A549 (cell line): ENCODE measurements at regions not wholly inside any gene's neighbourhood (a gene's known extent, or its start where the extent isn't known, plus 50 kb on each side); places are given as distances from the start of the nearest gene placed in this dataset.

ENCODE experiments used
- ATAC-seq, 2 experiments: fragments of 200-7000 bp in 1 of 2; fragments of >200 bp in 1 of 2; cut with Nextera tagmentation in 1 of 2; cut with Tn5 transposase in 1 of 2; 3 replicates each; pipeline versions ENCODE4 v1.8.0 to v1.9.1; 2018 to 2020; ENCODE audit warnings: mild to moderate bottlenecking in 1 of 2, moderate library complexity in 1 of 2
- CTCF ChIA-PET: fragments of 300-600 bp; sonication (Branson Sonifier 250); formaldehyde crosslinking; extraction: SDS; loops from one replicate; lab custom pipeline; 2021; ENCODE audit warnings: antibody characterized with exemption, inconsistent platforms; lab: Yijun Ruan, JAX
- POLR2A ChIA-PET: fragments of 350-600 bp; formaldehyde crosslinking; extraction: SDS; loops from one replicate; lab custom pipeline; 2021; ENCODE audit warnings: antibody characterized with exemption, inconsistent platforms; lab: Yijun Ruan, JAX
- DNase-seq, 2 experiments: peaks; one replicate each; pipeline versions ENCODE4 v3.0.0 to v3.0.0-alpha.2; 2011 to 2016; ENCODE audit warnings: low read depth in 1 of 2, low spot score in 1 of 2
- FAIRE-seq: peaks from 2 replicates; lab custom pipeline; 2011; peaks lifted over from hg19 to GRCh38; lab: Jason Lieb, UNC
- H3K27ac ChIP-seq, 2 experiments: fragments of >200 bp; sonication (Bioruptor Twin); formaldehyde crosslinking; 3 replicates each; pipeline ENCODE4 v1.5.1; 2016 to 2017
- H3K4me1 ChIP-seq: fragments of >200 bp; sonication (Bioruptor Twin); formaldehyde crosslinking; 3 replicates; pipeline ENCODE4 v1.6.1; 2016
- H3K4me2 ChIP-seq: fragments of >200 bp; sonication (Bioruptor Twin); formaldehyde crosslinking; 3 replicates; pipeline ENCODE4 v1.6.1; 2016
- H3K4me3 ChIP-seq: fragments of >200 bp; sonication (Bioruptor Twin); formaldehyde crosslinking; 3 replicates; pipeline ENCODE4 v1.5.1; 2016
- H3K9me3 ChIP-seq: fragments of >200 bp; sonication (Bioruptor Twin); formaldehyde crosslinking; 3 replicates; pipeline ENCODE4 v1.6.1; 2016
- BHLHE40 ChIP-seq: IDR thresholded peaks from 2 replicates; pipeline ENCODE4 v1.6.1; 2012; ENCODE audit warnings: low read depth, low read length, inconsistent platforms
- CBX2 ChIP-seq: fragments of 200-600 bp; sonication (generic); IDR thresholded peaks from 2 replicates; pipeline ENCODE4 v1.6.1; 2016; ENCODE audit warnings: low read depth, mild to moderate bottlenecking, borderline replicate concordance
- CHD4 ChIP-seq: fragments of 200-600 bp; sonication (generic); IDR thresholded peaks from 2 replicates; pipeline ENCODE4 v1.6.1; 2016; ENCODE audit warnings: antibody characterized with exemption, mild to moderate bottlenecking, borderline replicate concordance
- CTCF ChIP-seq: fragments of >200 bp; sonication (Bioruptor Twin); formaldehyde crosslinking; IDR thresholded peaks from 3 replicates; pipeline ENCODE4 v1.5.1; 2016
- E2F6 ChIP-seq: IDR thresholded peaks from 2 replicates; pipeline ENCODE4 v1.6.1; 2012; ENCODE audit warnings: low read depth, borderline replicate concordance
- EHMT2 ChIP-seq: fragments of 200-600 bp; sonication (generic); IDR thresholded peaks from 2 replicates; pipeline ENCODE4 v1.6.1; 2016; ENCODE audit warnings: antibody characterized with exemption, low read depth, mild to moderate bottlenecking, moderate library complexity
- FOSL2 ChIP-seq, 2 experiments: fragments of 450-650 bp in 1 of 2; fragments of >200 bp in 1 of 2; sonication (Bioruptor Twin) in 1 of 2; formaldehyde crosslinking; IDR thresholded peaks; 2 replicates each; pipeline versions ENCODE4 v1.5.0 to v1.6.1; 2016 to 2020; ENCODE audit warnings: mild to moderate bottlenecking in 1 of 2, moderate library complexity in 1 of 2
- GATA3 ChIP-seq: IDR thresholded peaks from 2 replicates; pipeline ENCODE4 v1.6.1; 2012; ENCODE audit warnings: borderline replicate concordance
- HDAC2 ChIP-seq: fragments of 200-600 bp; sonication (generic); IDR thresholded peaks from 2 replicates; pipeline ENCODE4 v1.6.1; 2016
- HEYL ChIP-seq: fragments of 250-450 bp; sonication (Bioruptor Pico); IDR thresholded peaks from 2 replicates; pipeline ENCODE4 v1.8.0; 2021; ENCODE audit warnings: mild to moderate bottlenecking, moderate library complexity
- PBX3 ChIP-seq: IDR thresholded peaks from 2 replicates; pipeline ENCODE4 v1.6.1; 2012
- POLR2AphosphoS2 ChIP-seq: conservative IDR thresholded peaks from 2 replicates; pipeline ENCODE4 v1.6.1; 2012; ENCODE audit warnings: low read length, improper control_type of control experiment, inconsistent platforms
- RAD21 ChIP-seq, 2 experiments: fragments of >200 bp in 1 of 2; sonication (Bioruptor Twin) in 1 of 2; formaldehyde crosslinking in 1 of 2; IDR thresholded peaks in 1 of 2; conservative IDR thresholded peaks in 1 of 2; 2 replicates in 1 of 2; 3 replicates in 1 of 2; pipeline ENCODE4 v1.6.1; 2012 to 2018; ENCODE audit warnings: inconsistent platforms in 1 of 2
- RARB ChIP-seq: fragments of 250-450 bp; sonication (Bioruptor Pico); IDR thresholded peaks from 2 replicates; pipeline ENCODE4 v1.8.0; 2021; ENCODE audit warnings: mild to moderate bottlenecking, moderate library complexity
- RCOR1 ChIP-seq: fragments of 150-350 bp; IDR thresholded peaks from 2 replicates; pipeline ENCODE4 v1.6.1; 2014; ENCODE audit warnings: antibody characterized with exemption, low read length, low read depth
- RFX5 ChIP-seq: fragments of 450-650 bp; IDR thresholded peaks from 2 replicates; pipeline ENCODE4 v1.7.1; 2014; ENCODE audit warnings: antibody characterized with exemption, mild to moderate bottlenecking, moderate library complexity
- SMC3 ChIP-seq: fragments of >200 bp; sonication (Bioruptor Twin); formaldehyde crosslinking; IDR thresholded peaks from 3 replicates; pipeline ENCODE4 v1.6.1; 2018; ENCODE audit warnings: inconsistent platforms
- TFCP2L1 ChIP-seq: fragments of 250-450 bp; sonication (Bioruptor Pico); IDR thresholded peaks from 2 replicates; pipeline ENCODE4 v1.5.0; 2021; ENCODE audit warnings: mild to moderate bottlenecking
- ZC3H11A ChIP-seq: fragments of 450-650 bp; IDR thresholded peaks from 2 replicates; pipeline ENCODE4 v1.6.1; 2014; ENCODE audit warnings: antibody characterized with exemption, mild to moderate bottlenecking
- WGBS: methylation state at CpG from one replicate; pipeline ENCODE4 v1.1.6; 2017; ENCODE audit errors: missing lambda C conversion rate; 5-methylcytosine and 5-hydroxymethylcytosine counted together

- Histone ChIP-seq H3K4me3 (no peak overlapping the region), H3K27ac (peak overlapping the region in 1 of 2 experiments; percentile 40; a peak in 2 of 6 replicates), H3K4me1 (peaks cover 11% of the 10 kb centered on the region), H3K4me2 (peak overlapping the region; percentile 21; the same call in 2 of the 3 replicates), H3K9me3 (no peaks in the 10 kb centered on the region)
- peak in 1 of 2 experiments; percentile 66; a peak in 3 of 6 replicates for ATAC-seq
- DNase-seq: peak; percentile 18 to 62
- 31% methylated on average over 3 of the region's 3 CpGs for WGBS
- CTCF ChIA-PET: interaction anchor here (0.6 to 5.2 kb wide), 20 partner anchors 10 to 300 kb away, joined by 3 to 55 read pairs (median 4); no protein-coding TSS in a partner anchor
- TF ChIP-seq CTCF: peak; percentile 93
- TF ChIP-seq RAD21 (conservative IDR thresholded peaks at IDR 0.05 in 1 of 2, IDR thresholded peaks at IDR 0.05 in 1 of 2): peak; percentile 94 to 95
- TF ChIP-seq RARB (CRISPR knock-in tag): no peak
- TF ChIP-seq RCOR1: no peak
- peak; percentile 98 for TF ChIP-seq SMC3
- TF ChIP-seq CBX2: no peak
- POLR2A ChIA-PET: interaction anchor here (0.9 kb wide), 1 partner anchor 238 kb away, joined by 4 read pairs; no protein-coding TSS in a partner anchor
- peak; percentile 81 for FAIRE-seq
Measured at GRCh38 chr2:56009758-56010458, 86.3 kb upstream of the EFEMP1 start.

- CTCF ChIA-PET: interaction anchor here (0.8 to 5.2 kb wide), 6 partner anchors 9 to 302 kb away, joined by 3 to 55 read pairs (median 12); no protein-coding TSS in a partner anchor
- ATAC-seq (no peak), FAIRE-seq (no peak)
- Histone ChIP-seq H3K27ac (no peak overlapping the region), H3K9me3 (no peaks in the 10 kb centered on the region), H3K4me2 (no peak overlapping the region), H3K4me3 (no peak overlapping the region), H3K4me1 (peaks cover 11% of the 10 kb centered on the region)
- POLR2A ChIA-PET: no interaction called here
- WGBS: 77% methylated on average over 4 of the region's 4 CpGs
- TF ChIP-seq CTCF (no peak), TFCP2L1 (CRISPR knock-in tag) (no peak), GATA3 (no peak), HEYL (CRISPR knock-in tag) (no peak), POLR2AphosphoS2 (no peak), RCOR1 (no peak), SMC3 (no peak), PBX3 (no peak), CHD4 (no peak), E2F6 (no peak), ZC3H11A (no peak), FOSL2 (IDR thresholded peaks at IDR 0.05) (no peak), FOSL2 (CRISPR knock-in tag; IDR thresholded peaks at IDR 0.05) (no peak), EHMT2 (no peak), HDAC2 (no peak), BHLHE40 (no peak), RFX5 (no peak)
- TF ChIP-seq, all 56 proteins: peak for 0
- DNase-seq: no peak
Measured at GRCh38 chr2:56011624-56012023, 88.0 kb upstream of the EFEMP1 start.
